KOPT-K1 (cell line): ENCODE measurements at regions not wholly inside any gene's neighbourhood (a gene's known extent, or its start where the extent isn't known, plus 50 kb on each side); places are given as distances from the start of the nearest gene placed in this dataset.

Experiments
- H3K27ac ChIP-seq: fragments of 200-600 bp; sonication (generic); 2 replicates; pipeline ENCODE4 v1.5.1; 2016; ENCODE audit warnings: antibody characterized with exemption, mild to moderate bottlenecking, low read depth, low read length; ENCODE audit not compliant: poor library complexity, severe bottlenecking
- H3K36me3 ChIP-seq: fragments of 200-600 bp; sonication (generic); 2 replicates; pipeline ENCODE4 v1.5.1; 2017; ENCODE audit warnings: antibody characterized with exemption, mild to moderate bottlenecking, low read length, moderate library complexity; ENCODE audit not compliant: insufficient read depth
- H3K9me3 ChIP-seq: fragments of 200-600 bp; sonication (generic); 2 replicates; pipeline ENCODE4 v1.5.1; 2017; ENCODE audit warnings: antibody characterized with exemption, low read length, mild to moderate bottlenecking; ENCODE audit not compliant: insufficient read depth, poor library complexity, severe bottlenecking

DNA sequence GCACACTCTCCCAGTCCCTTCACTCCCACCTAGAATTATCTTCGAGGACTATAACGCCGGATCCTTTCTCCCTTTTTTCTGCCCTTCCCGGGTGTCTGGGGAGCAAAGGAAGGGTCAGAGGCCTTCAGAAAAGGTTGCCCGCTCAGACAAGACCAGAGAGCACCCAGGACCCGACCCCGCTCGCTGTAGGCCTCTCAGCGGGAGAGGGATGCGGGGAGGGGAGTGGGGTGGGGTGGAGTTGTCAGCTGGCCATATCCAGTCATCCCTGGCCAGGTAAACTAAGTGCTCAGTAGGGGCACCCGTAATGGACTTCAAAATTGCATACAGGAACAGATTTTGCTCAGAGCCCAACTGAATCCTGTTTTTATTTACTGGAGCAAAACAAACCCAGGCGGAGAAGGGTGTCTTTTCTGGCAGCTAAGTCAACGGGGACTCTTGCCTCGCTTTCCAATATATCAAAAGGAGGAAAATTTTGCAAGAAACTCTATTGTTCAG is 65.0 kb downstream of the NOL4 start:
- Histone ChIP-seq H3K27ac (no peak overlapping the region), H3K9me3 (no peaks in the 10 kb centered on the region), H3K36me3 (no peaks in the 10 kb centered on the region)

GRCh38 chr18:34158881-34159690 is 65.6 kb downstream of the NOL4 start:
- Histone ChIP-seq H3K27ac (no peak overlapping the region), H3K36me3 (no peaks in the 10 kb centered on the region), H3K9me3 (no peaks in the 10 kb centered on the region)

DNA sequence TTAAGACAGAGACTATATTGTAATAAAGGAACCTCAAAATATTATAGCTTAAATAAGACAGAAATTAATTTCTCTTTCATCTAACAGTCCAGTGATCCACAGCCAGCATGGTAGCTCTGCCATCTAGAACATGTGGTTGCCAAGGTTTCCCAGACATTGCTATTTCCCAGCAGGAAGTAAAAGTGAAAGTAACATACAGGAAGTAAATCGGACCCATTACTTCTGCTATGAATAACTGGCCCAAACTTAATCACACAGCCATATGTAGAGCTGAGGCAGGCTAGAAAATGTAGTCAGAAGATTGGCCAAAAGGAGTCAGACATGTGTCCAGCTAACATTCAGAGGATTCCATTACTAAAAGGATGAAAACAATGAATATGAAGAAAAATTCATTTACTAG is 71.0 kb downstream of the NOL4 start:
- Histone ChIP-seq H3K36me3 (no peaks in the 10 kb centered on the region), H3K27ac (no peak overlapping the region), H3K9me3 (no peaks in the 10 kb centered on the region)

DNA sequence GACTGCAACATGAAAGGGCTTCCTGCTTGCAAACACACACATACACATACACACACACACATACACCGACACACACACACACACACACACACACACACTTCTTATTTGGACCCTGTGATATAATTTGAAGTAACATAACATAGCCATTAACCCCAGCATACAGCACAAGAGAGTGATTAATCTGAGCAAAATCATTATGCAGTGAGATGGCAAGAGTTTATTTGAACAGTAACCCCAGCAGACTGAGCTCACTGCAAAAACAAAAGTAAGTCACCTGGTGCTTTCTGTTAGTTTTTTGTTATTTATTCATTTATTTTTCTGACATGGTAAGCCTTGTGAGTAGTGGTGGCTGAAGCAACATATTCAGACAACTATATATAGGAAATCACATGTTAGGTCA is 93.7 kb downstream of the NOL4 start:
- Histone ChIP-seq H3K36me3 (no peaks in the 10 kb centered on the region), H3K27ac (no peak overlapping the region), H3K9me3 (no peaks in the 10 kb centered on the region)

GRCh38 chr18:34128436-34128835 is 96.3 kb downstream of the NOL4 start:
- Histone ChIP-seq H3K9me3 (no peaks in the 10 kb centered on the region), H3K36me3 (no peaks in the 10 kb centered on the region), H3K27ac (no peak overlapping the region)

DNA sequence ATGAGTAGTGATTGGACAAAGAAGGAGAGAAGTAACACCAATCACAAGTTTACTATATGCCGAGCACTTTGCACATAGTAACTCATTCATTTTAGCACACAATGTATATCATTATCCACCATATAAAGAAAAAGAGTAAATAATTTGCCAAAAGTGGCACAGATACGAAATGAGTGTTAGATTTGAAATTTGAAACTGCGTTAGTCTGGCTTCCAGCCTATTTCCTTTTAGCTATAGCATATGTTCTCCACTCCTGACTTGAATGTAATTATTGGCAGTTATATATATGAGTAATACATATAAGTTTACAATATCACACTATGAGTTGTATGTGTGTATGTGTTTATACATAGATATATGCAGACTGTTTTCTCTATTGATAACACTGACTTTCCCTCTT is 98.6 kb downstream of the NOL4 start:
- Histone ChIP-seq H3K27ac (no peak overlapping the region), H3K9me3 (no peaks in the 10 kb centered on the region), H3K36me3 (no peaks in the 10 kb centered on the region)

- Histone ChIP-seq H3K27ac (no peak overlapping the region), H3K9me3 (no peaks in the 10 kb centered on the region), H3K36me3 (no peaks in the 10 kb centered on the region)
Observed at GRCh38 chr18:34122724-34123334, 101.9 kb downstream of the NOL4 start.

DNA sequence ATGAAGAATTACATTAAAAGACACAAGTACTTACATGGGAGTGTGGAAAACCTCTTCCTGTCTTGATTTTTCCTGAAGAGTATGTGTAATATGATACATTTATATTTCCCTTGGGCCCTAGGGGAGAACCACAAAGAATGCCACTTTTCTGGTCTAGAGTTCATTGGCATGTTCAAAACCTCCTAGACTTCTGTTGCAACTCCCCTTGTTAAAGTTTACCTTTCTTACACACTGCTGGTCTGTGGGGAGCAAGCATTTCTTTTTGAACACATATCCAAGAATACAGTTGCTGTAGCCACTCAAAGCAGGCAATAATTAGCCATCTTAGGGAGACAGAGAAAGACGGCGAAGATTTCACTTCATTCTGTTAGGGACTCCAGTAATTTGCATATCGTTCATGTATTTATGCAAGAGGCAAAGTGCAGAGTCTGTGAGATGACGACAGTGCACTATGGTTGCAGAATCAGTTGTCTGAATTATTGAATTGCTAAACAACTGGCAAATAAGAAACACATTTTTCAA is 103.5 kb downstream of the NOL4 start:
- Histone ChIP-seq H3K9me3 (no peaks in the 10 kb centered on the region), H3K27ac (no peak overlapping the region)

GRCh38 chr18:34120294-34120693 is 104.4 kb downstream of the NOL4 start:
- Histone ChIP-seq H3K9me3 (no peaks in the 10 kb centered on the region), H3K27ac (no peak overlapping the region), H3K36me3 (no peaks in the 10 kb centered on the region)

More for the DNA sequence above, 103.5 kb downstream of the NOL4 start:
- no peaks in the 10 kb centered on the region for H3K36me3 ChIP-seq

GRCh38 chr18:34117319-34117718 is 107.4 kb downstream of the NOL4 start:
- no peak overlapping the region for H3K27ac ChIP-seq

GRCh38 chr18:34115409-34116081 is 109.2 kb downstream of the NOL4 start:
- Histone ChIP-seq H3K27ac (no peak overlapping the region), H3K36me3 (no peaks in the 10 kb centered on the region), H3K9me3 (no peaks in the 10 kb centered on the region)

More at GRCh38 chr18:34117319-34117718, 107.4 kb downstream of the NOL4 start:
- H3K9me3 ChIP-seq = no peaks in the 10 kb centered on the region
- no peaks in the 10 kb centered on the region for H3K36me3 ChIP-seq

- Histone ChIP-seq H3K9me3 (no peaks in the 10 kb centered on the region), H3K36me3 (no peaks in the 10 kb centered on the region), H3K27ac (no peak overlapping the region)
Observed at GRCh38 chr18:34114996-34115395, 109.7 kb downstream of the NOL4 start.

DNA sequence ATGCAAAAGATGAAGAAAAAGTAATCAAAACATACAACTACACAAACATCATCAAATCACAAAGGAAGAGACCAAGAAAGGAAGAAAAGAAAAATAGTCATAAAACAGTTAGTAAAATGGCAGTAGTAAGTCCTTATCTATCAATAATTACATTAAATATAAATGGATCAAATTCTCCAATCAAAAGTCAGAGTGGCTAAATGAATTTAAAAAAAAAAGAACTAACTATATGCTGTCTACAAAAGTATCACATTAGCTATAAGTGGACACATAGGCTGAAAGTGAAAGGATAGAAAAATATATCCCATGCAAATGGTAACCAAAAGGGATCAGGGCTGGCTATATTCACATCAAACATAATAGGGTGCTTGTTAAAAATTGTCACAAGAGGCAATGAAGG is 116.5 kb downstream of the NOL4 start:
- no peaks in the 10 kb centered on the region for H3K36me3 ChIP-seq
- no peaks in the 10 kb centered on the region for H3K9me3 ChIP-seq
- no peak overlapping the region for H3K27ac ChIP-seq

GRCh38 chr18:34098109-34098508 is 126.6 kb downstream of the NOL4 start:
- Histone ChIP-seq H3K9me3 (no peaks in the 10 kb centered on the region), H3K27ac (no peak overlapping the region), H3K36me3 (no peaks in the 10 kb centered on the region)

DNA sequence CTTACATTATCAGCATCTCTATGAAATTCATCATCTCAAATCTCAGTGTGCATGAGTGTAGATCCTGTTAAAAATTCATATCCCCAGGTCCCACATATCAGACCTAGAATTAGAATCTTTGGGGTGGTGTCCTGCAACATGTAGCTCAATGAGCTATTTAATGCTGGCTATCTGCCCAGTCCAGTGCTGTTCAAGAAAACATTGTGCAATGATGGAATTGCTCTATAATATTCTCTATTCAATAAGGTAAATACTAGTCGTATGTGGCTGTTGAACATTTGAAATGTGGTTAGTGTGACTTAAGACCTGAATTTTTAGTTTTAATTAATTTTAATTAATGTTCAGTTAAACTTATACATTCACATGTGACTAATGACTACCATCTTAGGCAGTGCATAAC is 127.4 kb downstream of the NOL4 start:
- Histone ChIP-seq H3K36me3 (no peaks in the 10 kb centered on the region), H3K27ac (no peak overlapping the region), H3K9me3 (no peaks in the 10 kb centered on the region)
